ENCODE measurements at regions not wholly inside any gene's neighbourhood (a gene's known extent, or its start where the extent isn't known, plus 50 kb on each side); places are given as distances from the start of the nearest gene placed in this dataset.

DNA sequence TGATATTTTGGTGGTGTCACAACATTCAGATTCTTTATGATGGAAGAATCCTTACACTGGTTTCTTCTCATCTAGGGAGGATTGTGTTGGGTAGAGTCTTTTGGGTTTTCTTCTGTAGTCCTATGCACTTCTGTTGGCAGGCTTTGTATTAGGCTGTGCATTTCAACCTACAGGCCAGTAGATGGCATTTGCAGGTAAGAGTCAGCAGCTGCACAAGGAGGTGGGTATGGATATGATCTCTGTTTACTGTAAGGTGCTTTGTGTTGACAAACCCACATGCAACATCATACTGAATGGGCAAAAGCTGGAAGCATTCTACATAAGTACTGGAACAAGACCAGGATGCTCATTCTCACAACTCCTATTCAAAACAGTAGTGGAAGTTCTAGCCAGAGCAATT, 656.8 kb downstream of the METTL4 start:
- H3K27ac ChIP-seq (ENCODE audit: low read length): no peak overlapping the region
- TF ChIP-seq EZH2 (IDR thresholded peaks at IDR 0.05; ENCODE audit: borderline replicate concordance, low read depth, low read length, severe bottlenecking): no peak
- TF ChIP-seq, protein P1, sequence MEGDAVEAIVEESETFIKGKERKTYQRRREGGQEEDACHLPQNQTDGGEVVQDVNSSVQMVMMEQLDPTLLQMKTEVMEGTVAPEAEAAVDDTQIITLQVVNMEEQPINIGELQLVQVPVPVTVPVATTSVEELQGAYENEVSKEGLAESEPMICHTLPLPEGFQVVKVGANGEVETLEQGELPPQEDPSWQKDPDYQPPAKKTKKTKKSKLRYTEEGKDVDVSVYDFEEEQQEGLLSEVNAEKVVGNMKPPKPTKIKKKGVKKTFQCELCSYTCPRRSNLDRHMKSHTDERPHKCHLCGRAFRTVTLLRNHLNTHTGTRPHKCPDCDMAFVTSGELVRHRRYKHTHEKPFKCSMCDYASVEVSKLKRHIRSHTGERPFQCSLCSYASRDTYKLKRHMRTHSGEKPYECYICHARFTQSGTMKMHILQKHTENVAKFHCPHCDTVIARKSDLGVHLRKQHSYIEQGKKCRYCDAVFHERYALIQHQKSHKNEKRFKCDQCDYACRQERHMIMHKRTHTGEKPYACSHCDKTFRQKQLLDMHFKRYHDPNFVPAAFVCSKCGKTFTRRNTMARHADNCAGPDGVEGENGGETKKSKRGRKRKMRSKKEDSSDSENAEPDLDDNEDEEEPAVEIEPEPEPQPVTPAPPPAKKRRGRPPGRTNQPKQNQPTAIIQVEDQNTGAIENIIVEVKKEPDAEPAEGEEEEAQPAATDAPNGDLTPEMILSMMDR (IDR thresholded peaks at IDR 0.05; ENCODE audit: borderline replicate concordance, extremely low read depth, low read length, poor library complexity, severe bottlenecking): peak; percentile 55
- DNase-seq: no peak
- H3K9me3 ChIP-seq (ENCODE audit: insufficient read depth, low read length, severe bottlenecking): no peaks in the 10 kb centered on the region
- H3K4me1 ChIP-seq (ENCODE audit: insufficient read depth, low read length): no peaks in the 10 kb centered on the region
- H3K36me3 ChIP-seq (ENCODE audit: insufficient read depth, low read length): no peaks in the 10 kb centered on the region
- no peaks in the 10 kb centered on the region for H3K79me2 ChIP-seq (ENCODE audit: insufficient read depth, low read length)
- ATAC-seq (ENCODE audit: insufficient read depth, low read depth): 0 out of 3 replicates have a peak, but pooled peaks have one; percentile 48
- H2AFZ ChIP-seq (ENCODE audit: low read depth, low read length): no peak overlapping the region
- H3K27me3 ChIP-seq (ENCODE audit: insufficient read depth, low read length, poor library complexity): no peaks in the 10 kb centered on the region
- no peak overlapping the region for H3K9ac ChIP-seq (ENCODE audit: low read depth, low read length)
- no peak overlapping the region for H3K4me3 ChIP-seq (ENCODE audit: low read depth in 1 of 2, low read length in 2 of 2)
- H4K20me1 ChIP-seq (ENCODE audit: insufficient read depth, low read length): no peaks in the 10 kb centered on the region
- no peak overlapping the region for H3K4me2 ChIP-seq (ENCODE audit: insufficient read depth, low read length)

DNA sequence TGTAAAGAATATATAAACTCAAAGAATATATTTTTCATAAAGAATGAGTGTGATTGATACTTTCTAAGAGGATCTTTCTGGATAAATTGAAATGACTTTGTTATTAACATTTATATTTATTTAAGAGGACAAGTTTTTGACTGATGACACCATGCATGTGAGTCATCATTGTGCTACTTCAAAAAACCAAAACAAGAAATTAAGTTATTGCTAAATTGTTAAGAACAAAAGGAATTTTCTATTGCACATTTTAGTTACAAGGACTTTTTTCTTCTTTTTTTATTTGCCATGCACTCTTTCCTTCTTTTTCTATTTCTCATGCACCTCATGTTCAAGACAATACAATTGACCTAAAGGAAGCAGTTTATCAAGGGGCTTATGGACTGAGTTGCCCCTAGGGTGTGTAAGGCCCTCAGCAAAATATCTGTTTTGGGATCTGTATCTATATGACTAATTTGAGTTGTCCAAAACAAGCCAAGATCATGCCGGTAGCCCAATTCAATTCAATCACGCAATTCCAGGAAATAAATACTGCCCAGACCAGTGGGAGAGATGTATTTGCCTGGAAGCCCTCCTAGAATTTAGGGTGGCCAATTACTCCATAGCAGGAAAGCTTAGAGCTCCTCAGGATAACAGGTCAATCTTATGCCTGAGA, 654.3 kb downstream of the METTL4 start:
- Histone ChIP-seq H3K4me3 (ENCODE audit: low read depth in 1 of 2, low read length in 2 of 2) (no peak overlapping the region), H3K4me2 (ENCODE audit: insufficient read depth, low read length) (no peak overlapping the region), H4K20me1 (ENCODE audit: insufficient read depth, low read length) (no peaks in the 10 kb centered on the region), H3K27me3 (ENCODE audit: insufficient read depth, low read length, poor library complexity) (no peaks in the 10 kb centered on the region), H3K9me3 (ENCODE audit: insufficient read depth, low read length, severe bottlenecking) (no peaks in the 10 kb centered on the region), H3K27ac (ENCODE audit: low read length) (no peak overlapping the region), H2AFZ (ENCODE audit: low read depth, low read length) (no peak overlapping the region), H3K36me3 (ENCODE audit: insufficient read depth, low read length) (no peaks in the 10 kb centered on the region), H3K79me2 (ENCODE audit: insufficient read depth, low read length) (no peaks in the 10 kb centered on the region), H3K4me1 (ENCODE audit: insufficient read depth, low read length) (no peaks in the 10 kb centered on the region), H3K9ac (ENCODE audit: low read depth, low read length) (no peak overlapping the region)
- DNase-seq (no peak), ATAC-seq (ENCODE audit: insufficient read depth, low read depth) (no peak)
- TF ChIP-seq, protein P1 (IDR thresholded peaks at IDR 0.05; ENCODE audit: borderline replicate concordance, extremely low read depth, low read length, poor library complexity, severe bottlenecking): no peak
- no peak for TF ChIP-seq EZH2 (IDR thresholded peaks at IDR 0.05; ENCODE audit: borderline replicate concordance, low read depth, low read length, severe bottlenecking)

- Histone ChIP-seq H3K9me3 (ENCODE audit: insufficient read depth, low read length, severe bottlenecking) (no peaks in the 10 kb centered on the region), H3K9ac (ENCODE audit: low read depth, low read length) (no peak overlapping the region), H3K27me3 (ENCODE audit: insufficient read depth, low read length, poor library complexity) (no peaks in the 10 kb centered on the region), H4K20me1 (ENCODE audit: insufficient read depth, low read length) (no peaks in the 10 kb centered on the region), H3K4me3 (ENCODE audit: low read depth in 1 of 2, low read length in 2 of 2) (no peak overlapping the region), H3K27ac (ENCODE audit: low read length) (no peak overlapping the region), H3K4me1 (ENCODE audit: insufficient read depth, low read length) (no peaks in the 10 kb centered on the region), H2AFZ (ENCODE audit: low read depth, low read length) (no peak overlapping the region), H3K4me2 (ENCODE audit: insufficient read depth, low read length) (no peak overlapping the region), H3K79me2 (ENCODE audit: insufficient read depth, low read length) (no peaks in the 10 kb centered on the region), H3K36me3 (ENCODE audit: insufficient read depth, low read length) (no peaks in the 10 kb centered on the region)
- ATAC-seq (ENCODE audit: insufficient read depth, low read depth) (no peak), DNase-seq (no peak)
- TF ChIP-seq, protein P1 (IDR thresholded peaks at IDR 0.05; ENCODE audit: borderline replicate concordance, extremely low read depth, low read length, poor library complexity, severe bottlenecking): no peak
- TF ChIP-seq EZH2 (IDR thresholded peaks at IDR 0.05; ENCODE audit: borderline replicate concordance, low read depth, low read length, severe bottlenecking): no peak
Measured at GRCh38 chr18:1917569-1917968, 653.7 kb downstream of the METTL4 start.

Data from DND-41 (cell line).